Nephron progenitor cell (in vitro differentiated cells): ENCODE measurements at regions not wholly inside any gene's neighbourhood (a gene's known extent, or its start where the extent isn't known, plus 50 kb on each side); places are given as distances from the start of the nearest gene placed in this dataset.

Experiments used
- DNase-seq: peaks from one replicate; pipeline ENCODE4 v3.0.0; 2021
- H3K27ac Mint-ChIP-seq: 2 replicates; pipeline ENCODE4 v1.8.0; 2021; ENCODE audit warnings: mild to moderate bottlenecking, moderate library complexity, mixed read lengths
- H3K27me3 Mint-ChIP-seq: 2 replicates; pipeline ENCODE4 v1.8.0; 2021; ENCODE audit warnings: mild to moderate bottlenecking, low read depth, mixed read lengths; ENCODE audit not compliant: poor library complexity
- H3K36me3 Mint-ChIP-seq: 2 replicates; pipeline ENCODE4 v1.8.0; 2021; ENCODE audit warnings: low read depth, mixed read lengths
- H3K4me1 Mint-ChIP-seq: 2 replicates; pipeline ENCODE4 v1.8.0; 2021; ENCODE audit warnings: mixed read lengths
- H3K4me3 Mint-ChIP-seq: 2 replicates; pipeline ENCODE4 v1.8.0; 2021; ENCODE audit warnings: mild to moderate bottlenecking, moderate library complexity, mixed read lengths
- H3K9me3 Mint-ChIP-seq: 2 replicates; pipeline ENCODE4 v1.8.0; 2021; ENCODE audit warnings: mild to moderate bottlenecking, moderate library complexity, mixed read lengths
- TF ChIP-seq, protein P1 (sequence below): fragments of 200-600 bp; sonication (generic); IDR thresholded peaks from 2 replicates; pipeline ENCODE4 v1.5.0; 2021; ENCODE audit warnings: antibody characterized with exemption

DNA sequence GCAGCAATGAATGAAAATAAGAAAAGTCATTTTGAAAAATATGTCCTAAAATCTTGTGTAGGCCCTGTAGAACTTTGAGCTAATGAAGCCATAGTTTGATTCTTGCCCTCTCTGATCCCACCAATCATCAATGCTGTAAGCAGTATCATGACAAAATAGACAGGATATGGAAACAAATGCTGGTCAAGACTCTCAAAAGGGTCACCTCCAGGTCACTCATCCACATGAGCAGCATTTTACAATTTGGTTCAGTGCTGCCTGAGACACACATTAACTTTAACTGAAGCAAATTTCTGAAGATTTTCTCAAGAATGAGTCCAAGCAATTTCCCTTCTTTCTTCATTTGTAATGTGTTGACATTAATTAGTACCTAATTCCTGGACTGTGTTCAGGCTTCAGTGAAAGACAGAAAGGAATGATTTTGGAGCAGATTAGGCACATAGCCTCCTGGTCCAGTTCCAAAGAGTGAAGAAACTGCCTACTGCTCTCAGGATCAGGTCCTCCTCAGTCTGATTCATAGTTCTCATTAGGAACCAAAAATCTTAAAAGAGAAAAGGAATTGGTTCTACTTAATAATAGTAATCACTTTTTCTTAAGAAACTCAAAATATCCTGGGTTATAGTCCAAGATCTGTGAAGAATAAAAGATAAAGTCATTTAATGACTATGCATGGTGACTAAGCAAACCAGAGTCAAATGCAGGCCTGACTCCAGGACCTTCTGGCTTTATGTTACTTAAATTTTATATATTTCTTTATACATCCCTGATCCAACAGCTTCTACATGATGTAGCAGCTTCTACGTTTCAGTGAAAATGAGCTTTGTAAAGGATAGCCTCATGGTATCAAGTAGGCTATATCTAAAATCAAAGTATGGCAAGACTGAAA lies 192.1 kb upstream of the RGMB start:
- no peaks in the 10 kb centered on the region for H3K27me3 Mint-ChIP-seq
- no peak overlapping the region for H3K27ac Mint-ChIP-seq
- no peaks in the 10 kb centered on the region for H3K36me3 Mint-ChIP-seq
- TF ChIP-seq, protein P1, sequence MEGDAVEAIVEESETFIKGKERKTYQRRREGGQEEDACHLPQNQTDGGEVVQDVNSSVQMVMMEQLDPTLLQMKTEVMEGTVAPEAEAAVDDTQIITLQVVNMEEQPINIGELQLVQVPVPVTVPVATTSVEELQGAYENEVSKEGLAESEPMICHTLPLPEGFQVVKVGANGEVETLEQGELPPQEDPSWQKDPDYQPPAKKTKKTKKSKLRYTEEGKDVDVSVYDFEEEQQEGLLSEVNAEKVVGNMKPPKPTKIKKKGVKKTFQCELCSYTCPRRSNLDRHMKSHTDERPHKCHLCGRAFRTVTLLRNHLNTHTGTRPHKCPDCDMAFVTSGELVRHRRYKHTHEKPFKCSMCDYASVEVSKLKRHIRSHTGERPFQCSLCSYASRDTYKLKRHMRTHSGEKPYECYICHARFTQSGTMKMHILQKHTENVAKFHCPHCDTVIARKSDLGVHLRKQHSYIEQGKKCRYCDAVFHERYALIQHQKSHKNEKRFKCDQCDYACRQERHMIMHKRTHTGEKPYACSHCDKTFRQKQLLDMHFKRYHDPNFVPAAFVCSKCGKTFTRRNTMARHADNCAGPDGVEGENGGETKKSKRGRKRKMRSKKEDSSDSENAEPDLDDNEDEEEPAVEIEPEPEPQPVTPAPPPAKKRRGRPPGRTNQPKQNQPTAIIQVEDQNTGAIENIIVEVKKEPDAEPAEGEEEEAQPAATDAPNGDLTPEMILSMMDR: no peak
- peaks cover 6% of the 10 kb centered on the region for H3K4me1 Mint-ChIP-seq
- H3K4me3 Mint-ChIP-seq: no peak overlapping the region
- no peaks in the 10 kb centered on the region for H3K9me3 Mint-ChIP-seq
- no peak for DNase-seq

DNA sequence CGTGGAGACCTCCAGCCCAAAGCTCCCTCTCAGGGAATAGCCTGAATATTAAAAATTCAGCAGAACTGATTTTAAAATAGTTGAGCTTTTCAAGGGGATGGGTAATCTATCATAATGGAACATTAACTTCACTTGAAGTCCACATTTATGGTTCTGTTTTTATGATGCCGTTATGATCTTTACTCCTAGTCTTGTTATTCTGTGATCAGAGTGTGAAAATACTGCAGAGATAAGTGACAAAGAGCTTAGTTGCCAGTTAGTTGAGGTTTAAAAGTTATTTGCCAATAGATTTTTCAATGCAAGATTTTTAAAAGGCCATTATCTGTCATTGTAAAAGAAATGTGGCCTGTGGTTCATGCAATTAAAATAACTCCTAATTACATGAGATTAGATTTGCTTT lies 189.9 kb upstream of the RGMB start:
- Mint-ChIP-seq H3K27ac (no peak overlapping the region), H3K27me3 (no peaks in the 10 kb centered on the region), H3K4me3 (no peak overlapping the region), H3K36me3 (no peaks in the 10 kb centered on the region), H3K9me3 (no peaks in the 10 kb centered on the region), H3K4me1 (peaks cover 17% of the 10 kb centered on the region)
- TF ChIP-seq, protein P1: no peak
- no peak for DNase-seq

DNA sequence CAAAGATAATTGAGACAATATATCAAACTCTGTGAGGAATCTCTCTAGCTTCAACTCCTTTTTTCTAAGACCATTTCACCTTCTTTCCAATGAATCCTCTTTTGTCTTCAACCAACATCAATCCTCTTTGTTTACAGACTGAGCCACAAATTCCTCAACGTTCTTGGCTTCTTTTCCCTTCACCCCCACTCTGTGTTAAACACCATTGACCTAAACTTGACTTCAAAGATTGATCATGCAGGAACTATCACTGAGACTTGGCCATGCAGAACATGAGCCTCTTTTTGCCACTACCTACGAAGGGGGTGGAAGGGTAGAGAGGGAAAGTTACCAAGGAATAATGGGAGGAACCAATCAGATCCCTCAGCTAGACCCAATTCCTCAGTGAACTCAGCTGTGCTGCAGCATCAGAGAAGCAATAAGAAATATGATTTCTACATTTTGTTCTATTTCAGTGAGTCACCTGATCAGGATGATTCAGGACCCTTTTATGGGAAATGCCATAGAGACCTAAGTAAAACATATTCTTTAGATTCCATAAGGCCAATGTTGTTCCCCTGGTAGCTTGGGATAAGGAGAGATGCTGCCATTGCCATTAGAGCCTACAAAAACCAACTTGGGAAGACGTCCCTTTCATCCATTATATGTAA lies 187.7 kb upstream of the RGMB start:
- TF ChIP-seq, protein P1: no peak
- H3K27ac Mint-ChIP-seq: peak overlapping the region; percentile 7
- H3K27me3 Mint-ChIP-seq: no peaks in the 10 kb centered on the region
- no peak for DNase-seq
- no peak overlapping the region for H3K4me3 Mint-ChIP-seq
- peaks cover 6% of the 10 kb centered on the region for H3K9me3 Mint-ChIP-seq
- H3K4me1 Mint-ChIP-seq: peaks cover 27% of the 10 kb centered on the region
- H3K36me3 Mint-ChIP-seq: peaks cover 4% of the 10 kb centered on the region

DNA sequence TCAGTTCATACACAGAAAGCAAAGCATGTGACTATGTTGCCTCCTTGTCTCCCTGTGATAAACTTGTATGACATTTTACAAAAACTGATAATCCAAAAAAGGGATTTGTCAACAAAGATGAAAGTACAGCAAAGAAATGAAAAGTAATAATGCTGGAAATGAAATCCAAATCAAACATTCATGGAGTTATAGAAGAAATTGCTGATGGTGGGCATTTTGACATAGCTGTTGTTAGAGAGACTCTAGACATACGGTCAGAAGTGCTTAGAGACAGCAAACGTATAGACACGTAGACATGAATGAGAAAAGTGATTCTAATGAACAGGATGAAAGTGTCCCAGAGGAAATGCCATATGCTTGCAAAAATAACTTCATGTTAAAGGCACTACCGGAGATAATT lies 186.9 kb upstream of the RGMB start:
- Mint-ChIP-seq H3K4me3 (no peak overlapping the region), H3K4me1 (peaks cover 27% of the 10 kb centered on the region), H3K9me3 (peaks cover 6% of the 10 kb centered on the region), H3K36me3 (peaks cover 4% of the 10 kb centered on the region), H3K27ac (no peak overlapping the region), H3K27me3 (no peaks in the 10 kb centered on the region)
- DNase-seq: no peak
- TF ChIP-seq, protein P1: no peak

DNA sequence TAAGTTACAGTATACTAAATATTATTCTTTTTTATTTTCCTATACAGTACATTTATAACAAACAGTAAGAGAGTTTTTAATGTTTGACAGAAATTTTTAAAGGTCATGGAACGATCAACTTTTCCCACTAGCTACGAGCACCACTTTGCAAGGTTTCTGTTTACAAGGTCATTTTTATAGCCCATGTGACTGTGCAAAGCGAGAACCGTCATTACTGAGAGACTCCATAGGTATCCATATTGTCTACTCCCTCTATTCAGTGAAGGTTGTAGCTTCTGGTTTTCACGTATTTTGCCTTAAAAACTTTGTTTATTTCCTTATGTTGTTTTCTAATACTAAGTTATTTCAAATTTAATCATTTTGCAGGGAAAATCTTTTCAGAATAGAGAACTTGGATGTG lies 186.3 kb upstream of the RGMB start:
- peaks cover 6% of the 10 kb centered on the region for H3K9me3 Mint-ChIP-seq
- H3K27me3 Mint-ChIP-seq: no peaks in the 10 kb centered on the region
- no peak for DNase-seq
- peaks cover 27% of the 10 kb centered on the region for H3K4me1 Mint-ChIP-seq
- TF ChIP-seq, protein P1: no peak
- H3K36me3 Mint-ChIP-seq: peaks cover 4% of the 10 kb centered on the region
- H3K27ac Mint-ChIP-seq: no peak overlapping the region
- no peak overlapping the region for H3K4me3 Mint-ChIP-seq
